ENCODE measurements at regions not wholly inside any gene's neighbourhood (a gene's known extent, or its start where the extent isn't known, plus 50 kb on each side); places are given as distances from the start of the nearest gene placed in this dataset.

GRCh38 chr6:67683960-67684359 is 951.1 kb upstream of the ADGRB3 start:
- Histone ChIP-seq H4K8ac (ENCODE audit: low read depth, low read length) (no peak overlapping the region), H4K91ac (ENCODE audit: low read depth, low read length, poor library complexity) (no peak overlapping the region), H3K9me3 (replicated peaks in 1 of 2; ENCODE audit: control insufficient read depth in 2 of 2, insufficient read depth in 1 of 2, low read depth in 1 of 2, low read length in 2 of 2) (no peaks in the 10 kb centered on the region), H3K79me1 (ENCODE audit: low read depth, low read length) (no peaks in the 10 kb centered on the region), H2BK120ac (ENCODE audit: low read depth, low read length) (no peak overlapping the region), H3K9ac (ENCODE audit: low read depth, low read length, poor library complexity) (no peak overlapping the region), H2BK12ac (ENCODE audit: low read length) (no peak overlapping the region), H2AFZ (ENCODE audit: low read length) (peak overlapping the region; percentile 18), H3K4ac (ENCODE audit: low read length) (no peak overlapping the region), H3K18ac (ENCODE audit: low read length) (no peak overlapping the region), H2BK5ac (ENCODE audit: low read length) (no peak overlapping the region), H3K27me3 (ENCODE audit: control insufficient read depth in 3 of 3, insufficient read depth in 3 of 3, low read depth in 1 of 3, low read length in 3 of 3) (no peaks in the 10 kb centered on the region), H2BK15ac (ENCODE audit: low read length) (no peak overlapping the region), H3K27ac (replicated peaks; ENCODE audit: low read length) (no peak overlapping the region), H2AK5ac (ENCODE audit: low read depth, low read length) (no peak overlapping the region), H3K23ac (ENCODE audit: low read depth, low read length, poor library complexity) (no peak overlapping the region), H3K4me1 (ENCODE audit: control insufficient read depth in 2 of 2, insufficient read depth in 1 of 2, low read depth in 1 of 2, low read length in 2 of 2) (no peaks in the 10 kb centered on the region), H3K4me3 (ENCODE audit: low read length in 2 of 2) (no peak overlapping the region), H3K4me2 (ENCODE audit: insufficient read depth, low read length, poor library complexity, severe bottlenecking) (no peak overlapping the region), H3K14ac (ENCODE audit: low read length) (no peak overlapping the region), H3K36me3 (replicated peaks in 1 of 2; ENCODE audit: control insufficient read depth in 2 of 2, insufficient read depth in 2 of 2, low read length in 2 of 2) (no peaks in the 10 kb centered on the region)
- DNase-seq (ENCODE audit: low spot score): no peak
- WGBS, 2 donors (ENCODE audit: extremely low coverage in 2 of 2, insufficient read length in 2 of 2, insufficient replicate concordance in 1 of 2): no CpG with 5 or more reads among the region's 1 CpG

DNA sequence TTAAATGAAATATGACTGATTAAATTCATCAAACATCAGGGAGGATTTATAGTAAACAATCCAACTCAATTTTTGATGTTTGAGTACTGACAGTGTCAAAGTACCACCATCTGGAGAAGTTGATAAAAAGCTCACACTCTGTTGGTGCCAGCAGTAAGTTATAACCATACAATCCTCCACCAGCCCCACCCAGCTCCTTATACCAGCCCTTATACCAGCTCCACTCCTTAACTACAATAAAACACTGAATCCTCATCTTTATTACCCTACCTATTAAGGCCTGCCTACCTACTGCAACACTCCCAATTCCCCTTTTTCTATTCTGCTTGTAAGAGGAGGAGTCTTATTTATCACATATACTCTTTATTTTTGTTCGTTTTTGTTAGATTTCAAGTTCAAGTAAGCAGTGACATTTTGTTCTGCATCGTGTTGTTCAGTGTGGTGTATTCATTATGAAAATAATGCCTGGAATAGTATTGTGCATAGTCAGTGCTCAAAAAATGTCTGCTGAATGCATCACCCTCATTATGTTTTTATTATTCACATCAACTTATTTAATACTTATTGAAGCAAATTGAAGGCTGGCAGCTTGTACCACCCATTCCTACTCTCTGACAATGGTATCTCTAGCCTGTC is 954.7 kb upstream of the ADGRB3 start:
- no peak overlapping the region for H2AK5ac ChIP-seq (ENCODE audit: low read depth, low read length)
- H3K27me3 ChIP-seq (ENCODE audit: control insufficient read depth in 3 of 3, insufficient read depth in 3 of 3, low read depth in 1 of 3, low read length in 3 of 3): no peaks in the 10 kb centered on the region
- WGBS, 2 donors (ENCODE audit: extremely low coverage in 2 of 2, insufficient read length in 2 of 2, insufficient replicate concordance in 1 of 2): no CpG with 5 or more reads among the region's 2 CpGs

GRCh38 chr6:67679566-67680296 is 955.4 kb upstream of the ADGRB3 start:
- Histone ChIP-seq H3K27me3 (ENCODE audit: control insufficient read depth in 3 of 3, insufficient read depth in 3 of 3, low read depth in 1 of 3, low read length in 3 of 3) (no peaks in the 10 kb centered on the region), H2BK15ac (ENCODE audit: low read length) (no peak overlapping the region), H3K4me3 (ENCODE audit: low read length in 2 of 2) (no peak overlapping the region), H4K8ac (ENCODE audit: low read depth, low read length) (no peak overlapping the region), H3K4me1 (ENCODE audit: control insufficient read depth in 2 of 2, insufficient read depth in 1 of 2, low read depth in 1 of 2, low read length in 2 of 2) (no peaks in the 10 kb centered on the region), H3K18ac (ENCODE audit: low read length) (no peak overlapping the region), H3K27ac (replicated peaks; ENCODE audit: low read length) (no peak overlapping the region), H2AK5ac (ENCODE audit: low read depth, low read length) (no peak overlapping the region), H3K4me2 (ENCODE audit: insufficient read depth, low read length, poor library complexity, severe bottlenecking) (no peak overlapping the region), H2BK12ac (ENCODE audit: low read length) (no peak overlapping the region), H4K91ac (ENCODE audit: low read depth, low read length, poor library complexity) (no peak overlapping the region), H3K9ac (ENCODE audit: low read depth, low read length, poor library complexity) (no peak overlapping the region), H3K14ac (ENCODE audit: low read length) (no peak overlapping the region), H2AFZ (ENCODE audit: low read length) (no peak overlapping the region), H3K79me1 (ENCODE audit: low read depth, low read length) (no peaks in the 10 kb centered on the region), H3K23ac (ENCODE audit: low read depth, low read length, poor library complexity) (no peak overlapping the region), H3K36me3 (replicated peaks in 1 of 2; ENCODE audit: control insufficient read depth in 2 of 2, insufficient read depth in 2 of 2, low read length in 2 of 2) (no peaks in the 10 kb centered on the region), H3K4ac (ENCODE audit: low read length) (no peak overlapping the region), H3K9me3 (replicated peaks in 1 of 2; ENCODE audit: control insufficient read depth in 2 of 2, insufficient read depth in 1 of 2, low read depth in 1 of 2, low read length in 2 of 2) (peaks cover 0 to 1% of the 10 kb centered on the region in 2 donors), H2BK5ac (ENCODE audit: low read length) (no peak overlapping the region), H2BK120ac (ENCODE audit: low read depth, low read length) (no peak overlapping the region)
- DNase-seq (ENCODE audit: low spot score): no peak
- no CpG with 5 or more reads among the region's 3 CpGs for WGBS, 2 donors (ENCODE audit: extremely low coverage in 2 of 2, insufficient read length in 2 of 2, insufficient replicate concordance in 1 of 2)

More for the DNA sequence above, 954.7 kb upstream of the ADGRB3 start:
- no peak overlapping the region for H2BK15ac ChIP-seq (ENCODE audit: low read length)
- H4K8ac ChIP-seq (ENCODE audit: low read depth, low read length): no peak overlapping the region
- no peak for DNase-seq (ENCODE audit: low spot score)
- H2BK12ac ChIP-seq (ENCODE audit: low read length): no peak overlapping the region
- no peak overlapping the region for H2AFZ ChIP-seq (ENCODE audit: low read length)
- H3K4me2 ChIP-seq (ENCODE audit: insufficient read depth, low read length, poor library complexity, severe bottlenecking): no peak overlapping the region
- no peaks in the 10 kb centered on the region for H3K36me3 ChIP-seq (replicated peaks in 1 of 2; ENCODE audit: control insufficient read depth in 2 of 2, insufficient read depth in 2 of 2, low read length in 2 of 2)
- no peak overlapping the region for H4K91ac ChIP-seq (ENCODE audit: low read depth, low read length, poor library complexity)
- H2BK120ac ChIP-seq (ENCODE audit: low read depth, low read length): no peak overlapping the region
- no peak overlapping the region for H2BK5ac ChIP-seq (ENCODE audit: low read length)
- H3K18ac ChIP-seq (ENCODE audit: low read length): no peak overlapping the region
- no peak overlapping the region for H3K27ac ChIP-seq (replicated peaks; ENCODE audit: low read length)
- no peak overlapping the region for H3K4me3 ChIP-seq (ENCODE audit: low read length in 2 of 2)
- H3K23ac ChIP-seq (ENCODE audit: low read depth, low read length, poor library complexity): no peak overlapping the region
- H3K14ac ChIP-seq (ENCODE audit: low read length): no peak overlapping the region
- H3K9me3 ChIP-seq (replicated peaks in 1 of 2; ENCODE audit: control insufficient read depth in 2 of 2, insufficient read depth in 1 of 2, low read depth in 1 of 2, low read length in 2 of 2): peaks cover 0 to 1% of the 10 kb centered on the region in 2 donors
- H3K4me1 ChIP-seq (ENCODE audit: control insufficient read depth in 2 of 2, insufficient read depth in 1 of 2, low read depth in 1 of 2, low read length in 2 of 2): no peaks in the 10 kb centered on the region
- no peak overlapping the region for H3K4ac ChIP-seq (ENCODE audit: low read length)
- H3K79me1 ChIP-seq (ENCODE audit: low read depth, low read length): no peaks in the 10 kb centered on the region
- no peak overlapping the region for H3K9ac ChIP-seq (ENCODE audit: low read depth, low read length, poor library complexity)

DNA sequence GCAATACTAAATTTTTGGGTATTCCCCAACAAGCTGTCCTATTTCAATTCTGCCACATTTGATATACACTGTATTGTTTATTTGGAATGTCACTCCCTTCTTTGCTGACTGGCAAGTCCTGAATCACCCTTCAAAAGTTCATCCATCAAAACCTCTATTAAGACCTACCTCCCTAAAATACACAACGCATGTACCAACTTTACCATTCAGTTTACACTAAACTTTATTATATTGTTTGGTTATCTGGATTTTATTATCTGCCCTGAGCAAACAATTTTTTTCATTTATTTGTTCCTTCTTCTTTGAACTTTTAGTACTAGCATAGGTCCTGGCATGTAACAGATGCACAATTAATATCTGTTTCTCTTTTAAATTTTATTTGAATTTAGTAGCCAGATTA is 958.2 kb upstream of the ADGRB3 start:
- Histone ChIP-seq H2BK15ac (ENCODE audit: low read length) (no peak overlapping the region), H2AFZ (ENCODE audit: low read length) (no peak overlapping the region), H3K23ac (ENCODE audit: low read depth, low read length, poor library complexity) (no peak overlapping the region), H3K4ac (ENCODE audit: low read length) (no peak overlapping the region), H2BK5ac (ENCODE audit: low read length) (no peak overlapping the region), H2BK12ac (ENCODE audit: low read length) (no peak overlapping the region), H3K27ac (replicated peaks; ENCODE audit: low read length) (no peak overlapping the region), H2BK120ac (ENCODE audit: low read depth, low read length) (no peak overlapping the region), H3K4me2 (ENCODE audit: insufficient read depth, low read length, poor library complexity, severe bottlenecking) (no peak overlapping the region), H2AK5ac (ENCODE audit: low read depth, low read length) (no peak overlapping the region), H3K18ac (ENCODE audit: low read length) (no peak overlapping the region), H3K36me3 (replicated peaks in 1 of 2; ENCODE audit: control insufficient read depth in 2 of 2, insufficient read depth in 2 of 2, low read length in 2 of 2) (no peaks in the 10 kb centered on the region), H3K79me1 (ENCODE audit: low read depth, low read length) (no peaks in the 10 kb centered on the region), H3K9ac (ENCODE audit: low read depth, low read length, poor library complexity) (no peak overlapping the region), H3K27me3 (ENCODE audit: control insufficient read depth in 3 of 3, insufficient read depth in 3 of 3, low read depth in 1 of 3, low read length in 3 of 3) (no peaks in the 10 kb centered on the region), H4K8ac (ENCODE audit: low read depth, low read length) (no peak overlapping the region), H3K4me3 (ENCODE audit: low read length in 2 of 2) (no peak overlapping the region), H3K14ac (ENCODE audit: low read length) (no peak overlapping the region), H3K9me3 (replicated peaks in 1 of 2; ENCODE audit: control insufficient read depth in 2 of 2, insufficient read depth in 1 of 2, low read depth in 1 of 2, low read length in 2 of 2) (peaks cover 0 to 5% of the 10 kb centered on the region in 2 donors), H3K4me1 (ENCODE audit: control insufficient read depth in 2 of 2, insufficient read depth in 1 of 2, low read depth in 1 of 2, low read length in 2 of 2) (no peaks in the 10 kb centered on the region), H4K91ac (ENCODE audit: low read depth, low read length, poor library complexity) (no peak overlapping the region)
- DNase-seq (ENCODE audit: low spot score): no peak
- WGBS, 2 donors (ENCODE audit: extremely low coverage in 2 of 2, insufficient read length in 2 of 2, insufficient replicate concordance in 1 of 2): no CpG with 5 or more reads among the region's 1 CpG

Data from neuronal stem cell (in vitro differentiated cells).